ENCODE measurements at regions not wholly inside any gene's neighbourhood (a gene's known extent, or its start where the extent isn't known, plus 50 kb on each side); places are given as distances from the start of the nearest gene placed in this dataset.
"Not testable (repeated sequence)": the region's sequence is repeated elsewhere in the genome, so short reads cannot be mapped to it uniquely, and the experiment has no call there.

DNA sequence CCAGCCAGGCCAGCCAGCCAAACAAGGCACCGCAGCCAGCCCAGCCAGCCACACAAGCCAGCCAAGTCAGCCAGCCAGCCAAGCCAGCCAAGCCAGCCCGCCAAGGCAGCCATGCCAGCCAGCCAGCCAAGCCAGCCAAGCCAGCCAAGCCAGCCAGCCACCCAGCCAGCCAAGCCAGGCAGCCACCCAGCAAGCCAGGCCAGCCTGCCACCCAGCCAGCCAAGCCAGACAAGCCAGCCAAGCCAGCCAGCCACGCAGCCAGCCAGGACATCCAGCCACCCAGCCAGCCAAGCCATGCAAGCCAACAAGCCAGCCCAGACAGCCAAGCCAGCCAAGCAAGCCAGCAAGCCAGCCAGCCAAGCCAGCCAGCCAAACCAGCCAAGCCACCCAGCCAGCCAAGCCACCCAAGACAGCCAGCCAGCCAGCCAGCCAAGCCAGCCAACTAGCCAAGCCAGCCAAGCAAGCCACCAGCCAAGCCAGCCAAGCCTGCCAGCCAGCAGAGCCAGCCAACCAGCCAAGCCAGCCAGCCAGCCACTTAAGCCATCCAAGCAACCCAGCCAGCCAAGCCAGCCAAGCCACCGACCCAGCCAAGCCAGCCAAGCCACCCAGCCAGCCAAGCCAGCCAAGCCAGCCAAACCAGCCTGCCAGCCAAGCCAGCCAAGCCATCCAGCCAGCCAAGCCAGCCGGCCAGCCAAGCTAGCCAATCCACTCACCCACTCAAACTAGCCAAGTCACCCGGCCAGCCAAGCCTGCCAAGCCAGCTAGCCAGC is 341.3 kb upstream of the PLGLB2 start:
- H3K9me3 ChIP-seq, H3K4me3 ChIP-seq: not testable (repeated sequence)

DNA sequence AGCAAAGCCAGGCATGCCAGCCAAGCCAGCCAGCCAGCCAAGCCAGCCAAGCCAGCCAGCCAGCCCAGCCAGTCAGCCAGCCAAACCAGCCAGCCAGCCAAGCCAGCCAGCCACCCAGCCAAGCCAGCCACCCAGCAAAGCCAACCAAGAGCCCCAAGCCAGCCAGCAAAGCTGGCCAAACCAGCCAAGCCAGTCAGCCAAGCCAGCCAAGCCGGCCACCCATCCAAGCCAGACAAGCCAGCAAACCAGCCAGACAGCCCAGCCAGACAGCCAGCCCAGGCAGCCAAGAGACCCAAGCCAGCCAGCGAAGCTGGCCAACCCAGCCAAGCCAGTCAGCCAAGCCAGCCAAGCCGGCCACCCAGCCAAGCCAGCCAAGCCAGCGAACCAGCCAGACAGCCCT is 338.3 kb upstream of the PLGLB2 start:
- DNase-seq, H3K9me3 ChIP-seq, H3K4me3 ChIP-seq, H3K27me3 ChIP-seq, H3K36me3 ChIP-seq: not testable (repeated sequence)

More for the DNA sequence above, 341.3 kb upstream of the PLGLB2 start:
- H3K36me3 ChIP-seq, DNase-seq, H3K27me3 ChIP-seq: not testable (repeated sequence)

GRCh38 chr2:87410371-87410770 is 337.5 kb upstream of the PLGLB2 start:
- DNase-seq, H3K4me3 ChIP-seq, H3K36me3 ChIP-seq, H3K9me3 ChIP-seq, H3K27me3 ChIP-seq: not testable (repeated sequence)

GRCh38 chr2:87412036-87412820 is 335.7 kb upstream of the PLGLB2 start:
- not testable (repeated sequence) for H3K9me3 ChIP-seq, DNase-seq, H3K27me3 ChIP-seq, H3K4me3 ChIP-seq, H3K36me3 ChIP-seq

GRCh38 chr2:87414331-87414730 is 333.6 kb upstream of the PLGLB2 start:
- not testable (repeated sequence) for H3K9me3 ChIP-seq, H3K27me3 ChIP-seq, H3K36me3 ChIP-seq, H3K4me3 ChIP-seq, DNase-seq

- not testable (repeated sequence) for H3K36me3 ChIP-seq, H3K4me3 ChIP-seq, H3K27me3 ChIP-seq, DNase-seq, H3K9me3 ChIP-seq
Measured at GRCh38 chr2:87414795-87415570, 332.9 kb upstream of the PLGLB2 start.

DNA sequence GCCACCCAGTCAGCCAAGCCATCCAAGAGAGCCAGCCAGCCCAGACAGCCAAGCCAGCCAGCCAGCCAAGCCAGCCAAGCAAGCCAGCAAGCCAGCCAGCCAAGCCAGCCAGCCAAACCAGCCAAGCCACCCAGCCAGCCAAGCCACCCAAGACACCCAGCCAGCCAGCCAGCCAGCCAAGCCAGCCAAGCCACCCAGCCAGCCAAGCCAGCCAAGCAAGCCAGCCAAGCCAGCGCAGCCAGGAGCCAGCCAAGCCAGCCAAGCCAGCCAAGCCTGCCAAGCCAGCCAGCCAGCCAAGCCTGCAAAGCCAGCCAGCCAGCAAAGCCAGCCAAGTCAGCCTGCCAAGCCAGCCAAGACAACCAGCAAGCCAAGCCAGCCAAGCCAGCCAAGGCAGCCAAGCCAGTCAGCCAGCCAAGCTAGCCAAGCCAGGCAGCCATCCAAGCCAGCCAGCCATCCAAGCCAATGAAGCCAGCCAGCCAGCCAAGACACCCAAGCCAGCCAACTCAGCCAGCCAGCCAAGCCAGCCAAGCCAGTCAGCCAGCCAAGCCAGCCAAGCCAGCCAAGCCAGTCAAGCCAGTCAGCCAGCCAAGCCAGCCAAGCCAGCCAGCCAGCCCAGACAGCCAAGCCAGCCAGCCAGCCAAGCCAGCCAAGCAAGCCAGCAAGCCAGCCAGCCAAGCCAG is 332.2 kb upstream of the PLGLB2 start:
- not testable (repeated sequence) for H3K27me3 ChIP-seq, H3K36me3 ChIP-seq, H3K4me3 ChIP-seq, DNase-seq, H3K9me3 ChIP-seq

DNA sequence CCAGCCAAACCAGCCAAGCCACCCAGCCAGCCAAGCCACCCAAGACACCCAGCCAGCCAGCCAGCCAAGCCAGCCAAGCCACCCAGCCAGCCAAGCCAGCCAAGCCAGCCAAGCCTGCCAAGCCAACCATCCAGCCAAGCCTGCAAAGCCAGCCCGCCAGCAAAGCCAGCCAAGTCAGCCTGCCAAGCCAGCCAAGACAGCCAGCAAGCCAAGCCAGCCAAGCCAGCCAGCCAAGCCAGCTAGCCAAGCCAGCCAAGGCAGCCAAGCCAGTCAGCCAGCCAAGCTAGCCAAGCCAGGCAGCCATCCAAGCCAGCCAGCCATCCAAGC is 331.7 kb upstream of the PLGLB2 start:
- not testable (repeated sequence) for H3K4me3 ChIP-seq, H3K36me3 ChIP-seq, H3K27me3 ChIP-seq, DNase-seq, H3K9me3 ChIP-seq

GRCh38 chr2:87417147-87417546 is 330.7 kb upstream of the PLGLB2 start:
- H3K4me3 ChIP-seq, H3K9me3 ChIP-seq, H3K27me3 ChIP-seq, H3K36me3 ChIP-seq, DNase-seq: not testable (repeated sequence)

DNA sequence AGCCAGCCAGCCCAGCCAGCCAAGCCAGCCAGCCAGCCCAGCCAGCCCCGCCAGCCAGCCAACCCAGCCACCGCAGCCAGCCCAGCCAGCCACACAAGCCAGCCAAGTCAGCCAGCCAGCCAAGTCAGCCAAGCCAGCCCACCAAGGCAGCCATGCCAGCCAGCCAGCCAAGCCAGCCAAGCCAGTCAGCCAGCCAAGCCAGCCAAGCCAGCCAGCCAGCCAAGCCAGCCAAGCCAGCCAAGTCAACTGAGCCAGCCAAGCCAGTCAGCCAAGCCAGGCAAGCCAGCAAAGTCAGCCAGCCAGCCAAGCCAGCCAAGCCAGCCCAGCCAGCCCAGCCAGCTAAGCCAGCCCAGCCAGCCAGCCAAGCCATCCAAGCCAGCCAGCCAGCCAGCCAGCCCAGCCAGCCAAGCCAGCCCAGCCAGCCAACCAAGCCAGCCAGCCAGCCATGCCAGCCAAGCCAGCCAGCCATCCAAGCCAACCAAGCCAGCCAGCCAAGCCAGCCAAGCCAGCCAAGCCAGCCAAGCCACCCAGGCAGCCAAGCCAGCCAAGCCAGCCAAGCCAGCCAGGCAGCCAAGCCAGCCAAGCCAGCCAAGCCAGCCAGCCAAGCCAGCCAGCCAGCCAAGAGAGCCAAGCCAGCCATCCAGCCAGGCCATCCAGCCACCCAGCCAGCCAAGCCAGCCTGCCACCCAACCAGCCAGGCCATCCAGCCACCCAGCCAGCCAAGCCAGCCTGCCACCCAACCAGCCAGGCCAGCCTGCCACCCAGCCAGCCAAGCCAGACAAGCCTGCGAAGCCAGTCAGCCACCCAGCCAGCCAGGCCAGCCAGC is 329.9 kb upstream of the PLGLB2 start:
- H3K4me3 ChIP-seq, H3K27me3 ChIP-seq, DNase-seq, H3K9me3 ChIP-seq, H3K36me3 ChIP-seq: not testable (repeated sequence)

DNA sequence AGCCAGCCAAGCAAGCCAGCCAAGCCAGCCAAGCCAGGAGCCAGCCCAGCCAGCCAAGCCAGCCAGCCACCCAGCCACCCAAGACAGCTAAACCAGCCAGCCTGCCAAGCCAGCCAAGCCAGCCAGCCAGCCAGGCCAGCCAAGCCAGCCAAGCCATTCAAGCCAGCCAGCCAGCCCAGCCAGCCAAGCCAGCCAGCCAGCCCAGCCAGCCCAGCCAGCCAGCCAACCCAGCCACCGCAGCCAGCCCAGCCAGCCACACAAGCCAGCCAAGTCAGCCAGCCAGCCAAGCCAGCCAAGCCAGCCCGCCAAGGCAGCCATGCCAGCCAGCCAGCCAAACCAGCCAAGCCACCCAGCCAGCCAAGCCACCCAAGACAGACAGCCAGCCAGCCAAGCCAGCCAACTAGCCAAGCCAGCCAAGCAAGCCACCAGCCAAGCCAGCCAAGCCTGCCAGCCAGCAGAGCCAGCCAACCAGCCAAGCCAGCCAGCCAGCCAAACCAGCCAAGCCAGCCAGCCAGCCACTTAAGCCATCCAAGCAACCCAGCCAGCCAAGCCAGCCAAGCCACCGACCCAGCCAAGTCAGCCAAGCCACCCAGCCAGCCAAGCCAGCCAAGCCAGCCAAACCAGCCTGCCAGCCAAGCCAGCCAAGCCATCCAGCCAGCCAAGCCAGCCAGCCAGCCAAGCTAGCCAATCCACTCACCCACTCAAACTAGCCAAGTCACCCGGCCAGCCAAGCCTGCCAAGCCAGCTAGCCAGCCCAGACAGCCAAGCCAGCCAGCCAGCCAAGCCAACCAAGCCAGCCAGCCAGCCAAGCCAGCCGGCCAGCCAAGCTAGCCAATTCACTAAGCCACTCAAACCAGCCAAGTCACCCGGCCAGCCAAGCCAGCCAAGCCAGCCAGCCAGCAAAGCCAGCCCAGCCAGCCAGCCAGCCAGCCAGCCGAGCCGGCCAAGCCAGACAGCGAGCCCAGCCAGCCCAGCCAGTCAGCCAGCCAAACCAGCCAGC is 328.8 kb upstream of the PLGLB2 start:
- not testable (repeated sequence) for H3K9me3 ChIP-seq, DNase-seq, H3K36me3 ChIP-seq, H3K4me3 ChIP-seq, H3K27me3 ChIP-seq

- not testable (repeated sequence) for H3K4me3 ChIP-seq, H3K9me3 ChIP-seq, H3K36me3 ChIP-seq, DNase-seq, H3K27me3 ChIP-seq
Measured at GRCh38 chr2:87419980-87420379, 327.9 kb upstream of the PLGLB2 start.

DNA sequence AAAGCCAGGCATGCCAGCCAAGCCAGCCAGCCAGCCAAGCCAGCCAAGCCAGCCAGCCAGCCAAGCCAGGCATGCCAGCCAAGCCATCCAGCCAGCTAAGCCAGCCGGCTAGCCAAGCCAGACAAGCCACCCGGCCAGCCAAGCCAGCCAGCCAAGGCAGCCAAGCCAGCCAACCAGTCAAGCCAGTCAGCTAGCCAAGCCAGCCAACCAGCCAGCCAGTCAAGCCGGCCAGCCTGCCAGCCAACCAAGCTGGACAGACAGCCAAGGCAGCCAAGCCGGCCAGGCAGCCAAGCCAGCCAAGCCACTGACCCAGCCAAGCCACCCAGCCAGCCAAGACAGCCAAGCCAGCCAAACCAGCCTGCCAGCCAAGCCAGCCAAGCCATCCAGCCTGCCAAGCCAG is 326.9 kb upstream of the PLGLB2 start:
- not testable (repeated sequence) for H3K4me3 ChIP-seq, H3K9me3 ChIP-seq, H3K27me3 ChIP-seq, DNase-seq, H3K36me3 ChIP-seq

DNA sequence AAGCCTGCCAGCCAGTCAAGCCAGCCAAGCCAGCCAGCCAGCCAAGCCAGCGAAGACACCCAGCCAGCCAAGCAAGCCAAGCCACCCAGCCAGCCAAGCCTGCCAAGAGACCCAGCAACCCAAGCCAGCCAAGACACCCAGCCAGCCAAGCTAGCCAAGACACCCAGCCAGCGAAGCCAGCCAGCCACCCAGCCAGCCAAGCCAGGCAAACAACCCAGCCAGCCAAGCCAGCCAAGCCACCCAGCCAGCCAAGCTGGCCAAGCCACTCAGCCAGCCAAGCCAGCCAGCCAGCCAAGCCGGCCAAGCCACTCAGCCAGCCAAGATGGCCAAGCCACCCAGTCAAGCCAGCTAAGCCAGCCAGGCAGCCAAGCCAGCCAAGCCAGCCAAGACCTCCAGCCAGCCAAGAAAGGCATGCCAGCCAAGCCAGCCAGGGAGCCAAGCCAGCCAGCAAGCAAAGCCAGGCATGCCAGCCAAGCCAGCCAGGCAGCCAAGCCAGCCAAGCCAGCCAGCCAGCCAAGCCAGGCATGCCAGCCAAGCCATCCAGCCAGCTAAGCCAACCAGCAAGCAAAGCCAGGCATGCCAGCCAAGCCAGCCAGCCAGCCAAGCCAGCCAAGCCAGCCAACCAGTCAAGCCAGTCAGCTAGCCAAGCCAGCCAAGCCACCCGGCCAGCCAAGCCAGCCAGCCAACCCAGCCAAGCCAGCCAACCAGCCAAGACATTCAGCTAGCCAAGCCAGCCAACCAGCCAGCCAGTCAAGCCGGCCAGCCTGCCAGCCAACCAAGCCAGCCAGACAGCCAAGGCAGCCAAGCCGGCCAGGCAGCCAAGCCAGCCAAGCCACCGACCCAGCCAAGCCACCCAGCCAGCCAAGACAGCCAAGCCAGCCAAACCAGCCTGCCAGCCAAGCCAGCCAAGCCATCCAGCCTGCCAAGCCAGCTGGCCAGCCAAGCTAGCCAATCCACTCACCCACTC is 323.8 kb upstream of the PLGLB2 start:
- H3K4me3 ChIP-seq, H3K27me3 ChIP-seq, DNase-seq, H3K36me3 ChIP-seq, H3K9me3 ChIP-seq: not testable (repeated sequence)

Measured in MG63 (cell line).